DND-41 (cell line): ENCODE measurements at regions not wholly inside any gene's neighbourhood (a gene's known extent, or its start where the extent isn't known, plus 50 kb on each side); places are given as distances from the start of the nearest gene placed in this dataset.

Experiments used
- EZH2 ChIP-seq: IDR thresholded peaks from 3 replicates; pipeline ENCODE4 v1.6.1; 2012; ENCODE audit warnings: borderline replicate concordance, low read depth, mild to moderate bottlenecking, moderate library complexity, low read length, inconsistent platforms; ENCODE audit not compliant: severe bottlenecking
- TF ChIP-seq, protein P1 (sequence below): IDR thresholded peaks from 2 replicates; pipeline ENCODE4 v1.5.1; 2012; ENCODE audit warnings: borderline replicate concordance, low read length, moderate library complexity, mild to moderate bottlenecking; ENCODE audit not compliant: poor library complexity, severe bottlenecking; ENCODE audit errors: extremely low read depth

DNA sequence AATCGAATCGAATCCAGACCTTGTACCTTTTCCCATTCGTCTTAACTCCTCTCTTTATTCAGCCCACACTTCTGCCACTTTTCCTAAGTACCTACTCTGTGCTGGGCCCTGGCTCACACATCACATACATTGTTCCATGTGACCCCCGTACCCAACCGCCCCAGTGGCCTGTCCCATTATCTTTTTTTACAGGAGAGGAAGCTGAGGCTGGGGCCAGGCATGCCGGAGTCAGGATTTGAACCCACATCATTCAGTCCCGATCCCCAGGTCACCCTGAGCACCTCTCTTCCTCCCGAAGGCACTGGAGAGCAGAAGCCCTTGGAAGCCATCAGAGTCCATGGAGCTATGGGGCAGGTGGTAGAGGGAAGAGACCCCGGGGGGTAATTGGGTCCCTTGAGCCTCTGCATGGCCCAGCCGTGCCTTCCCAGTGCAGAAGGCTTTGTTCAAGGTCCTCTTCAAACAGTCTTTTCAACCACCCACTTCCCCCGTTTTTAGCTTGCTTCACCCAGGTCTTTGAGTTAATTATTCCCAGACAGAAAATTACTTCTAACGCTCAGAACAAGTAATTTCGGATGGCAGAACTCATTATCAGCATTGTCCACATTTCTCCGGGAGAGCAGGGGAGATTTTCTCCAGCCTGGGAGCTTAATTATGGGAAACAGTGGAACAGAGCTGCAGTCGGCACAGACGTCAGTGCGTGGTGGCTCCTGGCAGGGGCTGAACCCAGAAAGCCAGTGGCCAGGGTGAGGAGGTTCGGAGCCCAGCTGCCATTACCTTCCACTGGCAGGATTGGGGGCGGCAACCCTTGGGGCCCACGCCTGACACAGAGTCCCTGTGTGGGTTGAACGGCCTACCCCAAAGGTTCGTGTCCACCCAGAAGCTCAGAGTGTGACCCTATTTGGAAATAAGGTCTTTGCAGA lies 82.4 kb upstream of the RTL6 start:
- TF ChIP-seq, protein P1, sequence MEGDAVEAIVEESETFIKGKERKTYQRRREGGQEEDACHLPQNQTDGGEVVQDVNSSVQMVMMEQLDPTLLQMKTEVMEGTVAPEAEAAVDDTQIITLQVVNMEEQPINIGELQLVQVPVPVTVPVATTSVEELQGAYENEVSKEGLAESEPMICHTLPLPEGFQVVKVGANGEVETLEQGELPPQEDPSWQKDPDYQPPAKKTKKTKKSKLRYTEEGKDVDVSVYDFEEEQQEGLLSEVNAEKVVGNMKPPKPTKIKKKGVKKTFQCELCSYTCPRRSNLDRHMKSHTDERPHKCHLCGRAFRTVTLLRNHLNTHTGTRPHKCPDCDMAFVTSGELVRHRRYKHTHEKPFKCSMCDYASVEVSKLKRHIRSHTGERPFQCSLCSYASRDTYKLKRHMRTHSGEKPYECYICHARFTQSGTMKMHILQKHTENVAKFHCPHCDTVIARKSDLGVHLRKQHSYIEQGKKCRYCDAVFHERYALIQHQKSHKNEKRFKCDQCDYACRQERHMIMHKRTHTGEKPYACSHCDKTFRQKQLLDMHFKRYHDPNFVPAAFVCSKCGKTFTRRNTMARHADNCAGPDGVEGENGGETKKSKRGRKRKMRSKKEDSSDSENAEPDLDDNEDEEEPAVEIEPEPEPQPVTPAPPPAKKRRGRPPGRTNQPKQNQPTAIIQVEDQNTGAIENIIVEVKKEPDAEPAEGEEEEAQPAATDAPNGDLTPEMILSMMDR = no peak
- TF ChIP-seq EZH2 = no peak
